RPMI7951 (cell line): ENCODE measurements at regions not wholly inside any gene's neighbourhood (a gene's known extent, or its start where the extent isn't known, plus 50 kb on each side); places are given as distances from the start of the nearest gene placed in this dataset.
"Not testable (repeated sequence)": the region's sequence is repeated elsewhere in the genome, so short reads cannot be mapped to it uniquely, and the experiment has no call there.

Experiments used
- DNase-seq: peaks from one replicate; pipeline ENCODE4 v3.0.0-alpha.2; 2012; ENCODE audit warnings: low read depth

GRCh38 chr2:77834360-77835002 lies 312.3 kb upstream of the LRRTM4 start:
- no peak for DNase-seq

GRCh38 chr2:77838441-77838840 lies 316.3 kb upstream of the LRRTM4 start:
- DNase-seq: no peak

GRCh38 chr2:77839102-77839501 lies 316.9 kb upstream of the LRRTM4 start:
- no peak for DNase-seq

- DNase-seq: no peak
Observed at GRCh38 chr2:77862120-77862519, 339.9 kb upstream of the LRRTM4 start.

GRCh38 chr2:77864426-77864825 lies 342.2 kb upstream of the LRRTM4 start:
- no peak for DNase-seq

GRCh38 chr2:77866661-77867060 lies 344.5 kb upstream of the LRRTM4 start:
- no peak for DNase-seq

GRCh38 chr2:77867146-77867545 lies 345.0 kb upstream of the LRRTM4 start:
- no peak for DNase-seq

- no peak for DNase-seq
Observed at GRCh38 chr2:77873506-77873905, 351.3 kb upstream of the LRRTM4 start.

- DNase-seq: not testable (repeated sequence)
Observed at GRCh38 chr2:77900211-77900610, 378.0 kb upstream of the LRRTM4 start.

GRCh38 chr2:77910136-77910535 lies 388.0 kb upstream of the LRRTM4 start:
- DNase-seq: no peak

GRCh38 chr2:77920838-77921366 lies 398.7 kb upstream of the LRRTM4 start:
- DNase-seq: no peak

- DNase-seq: no peak
Observed at GRCh38 chr2:77922567-77922966, 400.4 kb upstream of the LRRTM4 start.

GRCh38 chr2:77937366-77937765 lies 415.2 kb upstream of the LRRTM4 start:
- DNase-seq: no peak

- no peak for DNase-seq
Observed at GRCh38 chr2:77938462-77938861, 416.3 kb upstream of the LRRTM4 start.

- no peak for DNase-seq
Observed at GRCh38 chr2:77939370-77939769, 417.2 kb upstream of the LRRTM4 start.

GRCh38 chr2:77939801-77940200 lies 417.6 kb upstream of the LRRTM4 start:
- no peak for DNase-seq

GRCh38 chr2:77954931-77955330 lies 432.8 kb upstream of the LRRTM4 start:
- no peak for DNase-seq

- DNase-seq: no peak
Observed at GRCh38 chr2:77962943-77963342, 440.8 kb upstream of the LRRTM4 start.

- DNase-seq: no peak
Observed at GRCh38 chr2:77977471-77978063, 455.4 kb upstream of the LRRTM4 start.

GRCh38 chr2:77995161-77995560 lies 473.0 kb upstream of the LRRTM4 start:
- no peak for DNase-seq

- no peak for DNase-seq
Observed at GRCh38 chr2:77999376-77999775, 477.2 kb upstream of the LRRTM4 start.

- DNase-seq: no peak
Observed at GRCh38 chr2:78009289-78009688, 487.1 kb upstream of the LRRTM4 start.

- DNase-seq: no peak
Observed at GRCh38 chr2:78011251-78011650, 489.1 kb upstream of the LRRTM4 start.

- no peak for DNase-seq
Observed at GRCh38 chr2:78020491-78020890, 498.3 kb upstream of the LRRTM4 start.
